ENCODE measurements at regions not wholly inside any gene's neighbourhood (a gene's known extent, or its start where the extent isn't known, plus 50 kb on each side); places are given as distances from the start of the nearest gene placed in this dataset.

- no peak overlapping the region for H3K56ac ChIP-seq (ENCODE audit: extremely low read depth, insufficient read depth, low read length)
- intact Hi-C loops (cut with micrococcal nuclease) (no loop called here), dilution Hi-C loops (cut with HindIII; ENCODE audit: low sequenced_read_pairs, unreplicated experiment) (no loop called here), in situ Hi-C loops (cut with MboI; ENCODE audit: low sequenced_read_pairs) (no loop called here)
- H3K4me2 ChIP-seq (ENCODE audit: low read depth, low read length) = no peak overlapping the region
- H3K36me3 ChIP-seq (ENCODE audit: control insufficient read depth, insufficient read depth, low read length) = no peaks in the 10 kb centered on the region
- CTCF ChIA-PET = no interaction called here
- no peak overlapping the region for H4K5ac ChIP-seq (ENCODE audit: low read depth, low read length)
- DNase-seq (no peak), ATAC-seq (ENCODE audit: low read depth) (no peak)
- no peak overlapping the region for H3K18ac ChIP-seq (ENCODE audit: low read depth, low read length)
- no peak overlapping the region for H2BK120ac ChIP-seq (ENCODE audit: low read depth, low read length)
- 0 out of 2 replicates have a peak, but pooled peaks cover 2% of the 10 kb centered on the region for H3K9me3 ChIP-seq (ENCODE audit: control insufficient read depth, insufficient read depth, low read length)
- no peak overlapping the region for H2AK5ac ChIP-seq (ENCODE audit: low read depth, low read length)
- no peak overlapping the region for H2BK20ac ChIP-seq (ENCODE audit: low read depth, low read length)
- H3K4me3 ChIP-seq (ENCODE audit: insufficient read depth, low read depth, low read length) = no peak overlapping the region
- H3K4me1 ChIP-seq (ENCODE audit: control insufficient read depth, insufficient read depth, low read length) = peaks cover 1% of the 10 kb centered on the region; the same call in 1 of the 2 replicates
- no peak for TF ChIP-seq MAFK (IDR thresholded peaks at IDR 0.05; ENCODE audit: low read depth, low read length)
- TF ChIP-seq, protein P1, sequence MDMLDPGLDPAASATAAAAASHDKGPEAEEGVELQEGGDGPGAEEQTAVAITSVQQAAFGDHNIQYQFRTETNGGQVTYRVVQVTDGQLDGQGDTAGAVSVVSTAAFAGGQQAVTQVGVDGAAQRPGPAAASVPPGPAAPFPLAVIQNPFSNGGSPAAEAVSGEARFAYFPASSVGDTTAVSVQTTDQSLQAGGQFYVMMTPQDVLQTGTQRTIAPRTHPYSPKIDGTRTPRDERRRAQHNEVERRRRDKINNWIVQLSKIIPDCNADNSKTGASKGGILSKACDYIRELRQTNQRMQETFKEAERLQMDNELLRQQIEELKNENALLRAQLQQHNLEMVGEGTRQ (IDR thresholded peaks at IDR 0.05; ENCODE audit: low read depth, low read length) = no peak
- TF ChIP-seq CTCF (conservative IDR thresholded peaks at IDR 0.05; ENCODE audit: low read depth, low read length) = no peak
- no peak for TF ChIP-seq NFE2L2 (IDR thresholded peaks at IDR 0.05; ENCODE audit: low read depth, low read length)
- TF ChIP-seq, protein P2, sequence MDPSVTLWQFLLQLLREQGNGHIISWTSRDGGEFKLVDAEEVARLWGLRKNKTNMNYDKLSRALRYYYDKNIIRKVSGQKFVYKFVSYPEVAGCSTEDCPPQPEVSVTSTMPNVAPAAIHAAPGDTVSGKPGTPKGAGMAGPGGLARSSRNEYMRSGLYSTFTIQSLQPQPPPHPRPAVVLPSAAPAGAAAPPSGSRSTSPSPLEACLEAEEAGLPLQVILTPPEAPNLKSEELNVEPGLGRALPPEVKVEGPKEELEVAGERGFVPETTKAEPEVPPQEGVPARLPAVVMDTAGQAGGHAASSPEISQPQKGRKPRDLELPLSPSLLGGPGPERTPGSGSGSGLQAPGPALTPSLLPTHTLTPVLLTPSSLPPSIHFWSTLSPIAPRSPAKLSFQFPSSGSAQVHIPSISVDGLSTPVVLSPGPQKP (IDR thresholded peaks at IDR 0.05; ENCODE audit: borderline replicate concordance, low read depth, low read length) = no peak
- TF ChIP-seq MAZ (IDR thresholded peaks at IDR 0.05; ENCODE audit: borderline replicate concordance, low read depth, low read length) = no peak
- no peak for TF ChIP-seq MXI1 (IDR thresholded peaks at IDR 0.05; ENCODE audit: borderline replicate concordance, low read depth, low read length)
- TF ChIP-seq RAD21 (IDR thresholded peaks at IDR 0.05; ENCODE audit: low read length) = no peak
- TF ChIP-seq POLR2A (IDR thresholded peaks at IDR 0.05; ENCODE audit: low read depth, low read length) = no peak
- TF ChIP-seq BHLHE40 (IDR thresholded peaks at IDR 0.05; ENCODE audit: low read depth, low read length) = no peak
- TF ChIP-seq SMC3 (IDR thresholded peaks at IDR 0.05; ENCODE audit: low read depth, low read length) = no peak
- H3K27ac ChIP-seq (ENCODE audit: insufficient read depth, low read length) = no peak overlapping the region
- no peak overlapping the region for H2AFZ ChIP-seq (replicated peaks; ENCODE audit: low read length, poor library complexity)
- no peak overlapping the region for H2BK5ac ChIP-seq (ENCODE audit: low read depth, low read length, poor library complexity, severe bottlenecking)
- POLR2A ChIA-PET (ENCODE audit: unreplicated experiment) = no interaction called here
- H2AK9ac ChIP-seq (replicated peaks; ENCODE audit: low read depth, low read length, poor library complexity) = no peak overlapping the region
- no peak overlapping the region for H4K8ac ChIP-seq (ENCODE audit: low read depth in 2 of 2, low read length in 2 of 2)
- BruUV-seq (replicated peaks) = no TSS peak
- no peak overlapping the region for H3K14ac ChIP-seq (replicated peaks; ENCODE audit: low read depth, low read length)
- H4K91ac ChIP-seq (ENCODE audit: insufficient read depth, low read depth, low read length) = no peak overlapping the region
- H3K9ac ChIP-seq (ENCODE audit: low read depth, low read length) = no peak overlapping the region
- no peak overlapping the region for H3K4ac ChIP-seq (ENCODE audit: low read depth, low read length)
- peaks cover 7% of the 10 kb centered on the region for H3K27me3 ChIP-seq (ENCODE audit: control insufficient read depth, insufficient read depth, low read length)
- H2BK15ac ChIP-seq (ENCODE audit: low read depth, low read length) = no peak overlapping the region
- H3K23ac ChIP-seq (ENCODE audit: low read depth, low read length) = no peak overlapping the region
- H3K9me1 ChIP-seq (ENCODE audit: insufficient read depth, low read length) = no peaks in the 10 kb centered on the region; the same call in 1 of the 2 replicates
- no peaks in the 10 kb centered on the region for H4K20me1 ChIP-seq (ENCODE audit: insufficient read depth, low read length)
- no peaks in the 10 kb centered on the region for H3K79me1 ChIP-seq (ENCODE audit: low read depth in 1 of 2, low read length in 2 of 2)
- 65% methylated on average over 4 of the region's 6 CpGs; no CpG with 5 or more reads in 1 of the 2 experiments for WGBS, 2 experiments (ENCODE audit: extremely low coverage in 2 of 2, insufficient read length in 1 of 2)
These were observed 110.2 kb upstream of the FAM180A start for GRCh38 chr7:135858851-135859250.

Measured in IMR-90 (cell line).